ENCODE measurements at regions not wholly inside any gene's neighbourhood (a gene's known extent, or its start where the extent isn't known, plus 50 kb on each side); places are given as distances from the start of the nearest gene placed in this dataset.

GRCh38 chr14:71328183-71328582 is 420.9 kb downstream of the PCNX1 start:
- TF ChIP-seq, protein P1, sequence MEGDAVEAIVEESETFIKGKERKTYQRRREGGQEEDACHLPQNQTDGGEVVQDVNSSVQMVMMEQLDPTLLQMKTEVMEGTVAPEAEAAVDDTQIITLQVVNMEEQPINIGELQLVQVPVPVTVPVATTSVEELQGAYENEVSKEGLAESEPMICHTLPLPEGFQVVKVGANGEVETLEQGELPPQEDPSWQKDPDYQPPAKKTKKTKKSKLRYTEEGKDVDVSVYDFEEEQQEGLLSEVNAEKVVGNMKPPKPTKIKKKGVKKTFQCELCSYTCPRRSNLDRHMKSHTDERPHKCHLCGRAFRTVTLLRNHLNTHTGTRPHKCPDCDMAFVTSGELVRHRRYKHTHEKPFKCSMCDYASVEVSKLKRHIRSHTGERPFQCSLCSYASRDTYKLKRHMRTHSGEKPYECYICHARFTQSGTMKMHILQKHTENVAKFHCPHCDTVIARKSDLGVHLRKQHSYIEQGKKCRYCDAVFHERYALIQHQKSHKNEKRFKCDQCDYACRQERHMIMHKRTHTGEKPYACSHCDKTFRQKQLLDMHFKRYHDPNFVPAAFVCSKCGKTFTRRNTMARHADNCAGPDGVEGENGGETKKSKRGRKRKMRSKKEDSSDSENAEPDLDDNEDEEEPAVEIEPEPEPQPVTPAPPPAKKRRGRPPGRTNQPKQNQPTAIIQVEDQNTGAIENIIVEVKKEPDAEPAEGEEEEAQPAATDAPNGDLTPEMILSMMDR (conservative IDR thresholded peaks at IDR 0.05; ENCODE audit: low read depth, low read length), result no peak
- TF ChIP-seq, protein P2, sequence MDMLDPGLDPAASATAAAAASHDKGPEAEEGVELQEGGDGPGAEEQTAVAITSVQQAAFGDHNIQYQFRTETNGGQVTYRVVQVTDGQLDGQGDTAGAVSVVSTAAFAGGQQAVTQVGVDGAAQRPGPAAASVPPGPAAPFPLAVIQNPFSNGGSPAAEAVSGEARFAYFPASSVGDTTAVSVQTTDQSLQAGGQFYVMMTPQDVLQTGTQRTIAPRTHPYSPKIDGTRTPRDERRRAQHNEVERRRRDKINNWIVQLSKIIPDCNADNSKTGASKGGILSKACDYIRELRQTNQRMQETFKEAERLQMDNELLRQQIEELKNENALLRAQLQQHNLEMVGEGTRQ (IDR thresholded peaks at IDR 0.05; ENCODE audit: low read depth, low read length), result no peak
- no peak for TF ChIP-seq MAFK (IDR thresholded peaks at IDR 0.05; ENCODE audit: low read depth, low read length)
